ENCODE measurements at regions not wholly inside any gene's neighbourhood (a gene's known extent, or its start where the extent isn't known, plus 50 kb on each side); places are given as distances from the start of the nearest gene placed in this dataset.

GRCh38 chr11:95494167-95494566 is 263.2 kb upstream of the SESN3 start:
- DNase-seq (ENCODE audit: low spot score): no peak
- TF ChIP-seq CTCF (IDR thresholded peaks at IDR 0.05): no peak
- ATAC-seq (ENCODE audit: low FRiP score): no peak

GRCh38 chr11:95490625-95491024 is 259.6 kb upstream of the SESN3 start:
- ATAC-seq (ENCODE audit: low FRiP score) (no peak), DNase-seq (ENCODE audit: low spot score) (no peak)
- TF ChIP-seq CTCF (IDR thresholded peaks at IDR 0.05): no peak

GRCh38 chr11:95487938-95488337 is 256.9 kb upstream of the SESN3 start:
- no peak for DNase-seq (ENCODE audit: low spot score)
- no peak for TF ChIP-seq CTCF (IDR thresholded peaks at IDR 0.05)
- ATAC-seq (ENCODE audit: low FRiP score): no peak

- DNase-seq (ENCODE audit: low spot score) (no peak), ATAC-seq (ENCODE audit: low FRiP score) (no peak)
- TF ChIP-seq CTCF (IDR thresholded peaks at IDR 0.05): no peak
These were observed 256.4 kb upstream of the SESN3 start for GRCh38 chr11:95487391-95487790.

- ATAC-seq (ENCODE audit: low FRiP score) (no peak), DNase-seq (ENCODE audit: low spot score) (no peak)
- TF ChIP-seq CTCF (IDR thresholded peaks at IDR 0.05): no peak
These were observed 256.0 kb upstream of the SESN3 start for GRCh38 chr11:95486979-95487378.

GRCh38 chr11:95486466-95486865 is 255.5 kb upstream of the SESN3 start:
- DNase-seq (ENCODE audit: low spot score) (no peak), ATAC-seq (ENCODE audit: low FRiP score) (no peak)
- TF ChIP-seq CTCF (IDR thresholded peaks at IDR 0.05): no peak

GRCh38 chr11:95485115-95485900 is 254.3 kb upstream of the SESN3 start:
- DNase-seq (ENCODE audit: low spot score) (no peak), ATAC-seq (ENCODE audit: low FRiP score) (no peak)
- TF ChIP-seq CTCF (IDR thresholded peaks at IDR 0.05): no peak
